ENCODE measurements at regions not wholly inside any gene's neighbourhood (a gene's known extent, or its start where the extent isn't known, plus 50 kb on each side); places are given as distances from the start of the nearest gene placed in this dataset.

DNA sequence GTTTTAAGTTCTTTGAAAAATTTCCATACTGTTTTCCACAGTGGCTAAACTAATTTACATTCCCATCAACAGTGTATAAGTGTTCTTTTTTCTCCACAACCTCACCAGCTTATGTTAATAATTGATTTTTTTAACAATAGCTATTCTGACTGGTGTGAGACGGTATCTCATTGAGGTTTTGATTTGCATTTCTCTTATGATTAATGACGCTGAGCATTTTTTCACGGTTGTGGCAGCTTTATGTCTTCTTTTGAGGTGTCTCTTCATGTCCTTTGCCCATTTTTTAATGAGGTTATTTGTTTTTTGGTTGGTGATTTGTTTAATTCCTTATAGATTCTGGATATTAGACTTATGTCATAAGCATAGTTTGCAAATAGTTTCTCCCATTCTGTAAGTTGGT, 997.9 kb downstream of the SUCLG1 start:
- in situ Hi-C loops (cut with MboI; ENCODE audit: low pct_unique_long_range_greater_than_20kb, low sequenced_read_pairs, unreplicated experiment), result no loop called here
- no peak for DNase-seq (ENCODE audit: low spot score)
- TF ChIP-seq, protein P1, sequence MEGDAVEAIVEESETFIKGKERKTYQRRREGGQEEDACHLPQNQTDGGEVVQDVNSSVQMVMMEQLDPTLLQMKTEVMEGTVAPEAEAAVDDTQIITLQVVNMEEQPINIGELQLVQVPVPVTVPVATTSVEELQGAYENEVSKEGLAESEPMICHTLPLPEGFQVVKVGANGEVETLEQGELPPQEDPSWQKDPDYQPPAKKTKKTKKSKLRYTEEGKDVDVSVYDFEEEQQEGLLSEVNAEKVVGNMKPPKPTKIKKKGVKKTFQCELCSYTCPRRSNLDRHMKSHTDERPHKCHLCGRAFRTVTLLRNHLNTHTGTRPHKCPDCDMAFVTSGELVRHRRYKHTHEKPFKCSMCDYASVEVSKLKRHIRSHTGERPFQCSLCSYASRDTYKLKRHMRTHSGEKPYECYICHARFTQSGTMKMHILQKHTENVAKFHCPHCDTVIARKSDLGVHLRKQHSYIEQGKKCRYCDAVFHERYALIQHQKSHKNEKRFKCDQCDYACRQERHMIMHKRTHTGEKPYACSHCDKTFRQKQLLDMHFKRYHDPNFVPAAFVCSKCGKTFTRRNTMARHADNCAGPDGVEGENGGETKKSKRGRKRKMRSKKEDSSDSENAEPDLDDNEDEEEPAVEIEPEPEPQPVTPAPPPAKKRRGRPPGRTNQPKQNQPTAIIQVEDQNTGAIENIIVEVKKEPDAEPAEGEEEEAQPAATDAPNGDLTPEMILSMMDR (IDR thresholded peaks at IDR 0.05; ENCODE audit: extremely low read depth, insufficient read depth, missing control alignments), result no peak

DNA sequence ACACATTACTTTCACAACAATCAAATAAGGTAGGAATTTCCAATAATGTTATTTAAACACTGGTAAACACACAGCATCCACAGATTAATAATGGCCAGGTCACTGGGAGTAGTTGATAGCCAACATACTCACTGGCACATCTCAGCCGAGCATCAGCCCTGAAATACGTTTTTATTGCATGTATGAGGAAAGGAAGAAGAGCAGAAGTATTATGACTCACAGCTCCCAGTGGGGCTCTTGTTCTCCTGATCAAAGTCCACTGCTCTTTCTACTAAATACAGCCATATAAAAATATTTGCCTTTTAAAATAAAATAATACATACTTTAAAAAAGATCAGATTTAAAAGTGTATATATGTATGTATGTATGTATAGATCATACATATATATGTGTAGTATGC, 999.6 kb downstream of the SUCLG1 start:
- DNase-seq (ENCODE audit: low spot score), result no peak
- in situ Hi-C loops (cut with MboI; ENCODE audit: low pct_unique_long_range_greater_than_20kb, low sequenced_read_pairs, unreplicated experiment), result no loop called here

DNA sequence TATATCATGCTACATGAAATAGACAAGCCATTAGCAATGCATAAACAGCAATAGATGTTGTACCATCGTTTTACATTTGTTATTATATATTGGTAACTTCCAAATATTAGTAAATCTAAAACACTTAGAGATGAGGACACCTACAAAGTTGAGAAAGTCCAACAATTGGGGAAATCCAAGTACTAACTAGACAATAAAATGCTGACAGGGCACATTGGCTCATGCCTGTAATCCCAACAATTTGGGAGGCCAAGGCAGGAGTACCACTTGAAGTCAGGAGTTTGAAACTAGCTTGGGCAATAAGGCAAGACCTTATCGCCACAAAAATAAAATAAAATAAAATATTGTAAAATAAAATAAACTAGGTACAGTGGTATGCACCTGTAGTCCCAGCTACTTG, 1023.1 kb downstream of the SUCLG1 start:
- in situ Hi-C loops (cut with MboI; ENCODE audit: low pct_unique_long_range_greater_than_20kb, low sequenced_read_pairs, unreplicated experiment), result no loop called here
- no peak for DNase-seq (ENCODE audit: low spot score)
- TF ChIP-seq, protein P1 (IDR thresholded peaks at IDR 0.05; ENCODE audit: extremely low read depth, insufficient read depth, missing control alignments), result no peak

More for the DNA sequence above, 999.6 kb downstream of the SUCLG1 start:
- TF ChIP-seq, protein P1 (IDR thresholded peaks at IDR 0.05; ENCODE audit: extremely low read depth, insufficient read depth, missing control alignments), result no peak

DNA sequence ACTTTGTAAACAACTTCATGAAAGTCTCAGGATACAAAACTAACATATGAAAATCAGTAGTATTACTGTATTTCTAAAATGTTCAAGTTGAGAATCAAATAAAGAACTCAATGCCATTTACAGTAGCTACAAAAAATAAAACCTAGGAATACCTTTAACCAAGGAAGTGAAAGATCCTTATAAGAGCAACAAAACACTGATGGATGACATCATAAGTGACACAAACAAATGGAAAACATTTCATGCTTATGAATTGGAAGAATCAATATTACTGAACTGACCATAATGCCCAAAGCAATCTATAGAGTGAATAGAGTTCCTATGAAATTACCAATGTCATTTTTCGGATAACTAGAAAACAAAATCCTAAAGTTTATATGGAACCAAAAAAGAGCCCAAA, 1038.1 kb downstream of the SUCLG1 start:
- DNase-seq (ENCODE audit: low spot score), result no peak
- TF ChIP-seq, protein P1 (IDR thresholded peaks at IDR 0.05; ENCODE audit: extremely low read depth, insufficient read depth, missing control alignments), result no peak
- in situ Hi-C loops (cut with MboI; ENCODE audit: low pct_unique_long_range_greater_than_20kb, low sequenced_read_pairs, unreplicated experiment), result no loop called here

DNA sequence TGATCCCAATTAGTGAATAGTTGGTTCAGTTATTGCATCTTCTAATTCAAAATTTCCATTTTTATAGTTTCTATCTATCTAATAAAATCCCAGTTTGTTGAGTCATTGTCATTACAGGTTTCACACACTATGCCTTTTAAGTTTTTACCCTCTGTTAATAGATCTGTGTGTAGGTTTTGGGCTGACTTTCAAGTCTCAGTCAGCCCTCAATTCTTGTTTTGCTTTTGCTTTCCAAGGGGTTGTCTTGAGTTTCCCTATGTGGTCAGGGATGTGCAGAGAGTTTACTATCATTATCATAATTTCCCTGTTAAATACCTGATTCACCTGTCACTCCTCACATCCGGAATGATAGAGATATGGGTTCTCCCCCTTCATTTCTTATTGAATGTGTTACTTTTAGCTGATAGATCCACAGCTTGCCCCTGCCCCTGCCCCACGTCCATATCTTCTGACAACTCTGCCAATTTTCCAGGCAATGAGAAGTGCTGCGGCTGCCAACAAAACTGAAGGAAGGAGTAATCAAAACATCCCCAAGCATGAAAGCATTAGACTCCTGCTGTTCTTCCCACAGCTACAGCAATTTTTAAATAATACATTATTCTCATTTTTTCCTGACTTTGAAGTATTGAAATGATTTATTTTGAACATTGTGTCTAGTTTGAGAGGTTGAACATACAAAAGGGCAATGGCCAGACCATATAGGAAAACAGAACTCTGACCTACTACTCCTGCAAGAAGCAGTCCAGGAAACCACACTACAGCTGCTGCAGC, 1064.8 kb downstream of the SUCLG1 start:
- in situ Hi-C loops (cut with MboI; ENCODE audit: low pct_unique_long_range_greater_than_20kb, low sequenced_read_pairs, unreplicated experiment), result no loop called here
- DNase-seq (ENCODE audit: low spot score), result no peak
- TF ChIP-seq, protein P1 (IDR thresholded peaks at IDR 0.05; ENCODE audit: extremely low read depth, insufficient read depth, missing control alignments), result no peak

DNA sequence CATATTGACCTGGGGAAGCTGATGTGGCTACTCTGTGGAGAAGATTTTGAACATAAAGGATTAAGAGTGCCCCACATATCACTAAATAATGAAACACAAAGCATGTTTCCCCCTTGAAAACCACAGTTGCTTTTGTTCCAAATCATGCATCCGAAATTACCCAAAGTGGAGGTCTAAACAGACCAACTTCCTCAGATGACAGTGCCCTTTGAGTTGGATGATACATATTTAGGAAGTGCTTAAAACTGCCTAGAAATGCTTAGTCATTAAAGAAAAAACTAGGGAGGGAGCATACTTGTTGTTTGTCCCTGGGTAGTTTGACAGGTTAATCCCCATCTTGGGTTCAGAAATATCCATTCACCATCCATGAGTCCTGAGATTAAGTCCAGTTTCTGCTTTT, 1070.3 kb downstream of the SUCLG1 start:
- TF ChIP-seq, protein P1 (IDR thresholded peaks at IDR 0.05; ENCODE audit: extremely low read depth, insufficient read depth, missing control alignments), result no peak
- in situ Hi-C loops (cut with MboI; ENCODE audit: low pct_unique_long_range_greater_than_20kb, low sequenced_read_pairs, unreplicated experiment), result no loop called here
- no peak for DNase-seq (ENCODE audit: low spot score)

All from GM13977 (cell line).